ENCODE measurements at regions not wholly inside any gene's neighbourhood (a gene's known extent, or its start where the extent isn't known, plus 50 kb on each side); places are given as distances from the start of the nearest gene placed in this dataset.

GRCh38 chr5:167671176-167671575 lies 620.3 kb upstream of the WWC1 start:
- Histone ChIP-seq H3K79me2 (ENCODE audit: control insufficient read depth, insufficient read depth, low read length) (no peaks in the 10 kb centered on the region), H3K9me1 (replicated peaks; ENCODE audit: control insufficient read depth, extremely low read depth, insufficient read depth, low read length) (no peaks in the 10 kb centered on the region), H3K9ac (replicated peaks; ENCODE audit: extremely low read depth, insufficient read depth, low read length) (no peak overlapping the region), H3K4me2 (ENCODE audit: insufficient read depth, low read length) (no peak overlapping the region), H3K9me3 (replicated peaks; ENCODE audit: control insufficient read depth, insufficient read depth, low read length) (no peaks in the 10 kb centered on the region), H3K27ac (ENCODE audit: insufficient read depth, low read depth, low read length) (no peak overlapping the region), H3K4me1 (ENCODE audit: control insufficient read depth, extremely low read depth, insufficient read depth, low read length) (no peaks in the 10 kb centered on the region), H2AFZ (ENCODE audit: low read depth, low read length) (no peak overlapping the region), H3K36me3 (ENCODE audit: control insufficient read depth in 2 of 2, extremely low read depth in 1 of 2, insufficient read depth in 2 of 2, low read length in 2 of 2) (no peaks in the 10 kb centered on the region), H3K27me3 (ENCODE audit: control insufficient read depth in 2 of 2, insufficient read depth in 2 of 2, low read length in 2 of 2) (no peaks in the 10 kb centered on the region), H3K4me3 (replicated peaks in 1 of 3; ENCODE audit: insufficient read depth in 1 of 3, low read depth in 1 of 3, low read length in 3 of 3) (no peak overlapping the region), H4K20me1 (replicated peaks; ENCODE audit: control insufficient read depth, extremely low read depth, insufficient read depth, low read length) (no peaks in the 10 kb centered on the region)
- no TSS peak for BruUV-seq (replicated peaks)
- dilution Hi-C loops (cut with MboI; ENCODE audit: extremely low pct_ligation_motif_present, low sequenced_read_pairs) (no loop called here), intact Hi-C loops (cut with micrococcal nuclease) (no loop called here)
- POLR2A ChIA-PET: no interaction called here
- no peak for FAIRE-seq
- no peak for TF ChIP-seq MAX (IDR thresholded peaks at IDR 0.05; ENCODE audit: insufficient read depth, insufficient read length)
- TF ChIP-seq POLR2AphosphoS5 (IDR thresholded peaks at IDR 0.05; ENCODE audit: insufficient read depth, low read depth, low read length): no peak
- TF ChIP-seq FOS (IDR thresholded peaks at IDR 0.05; ENCODE audit: borderline replicate concordance, insufficient read depth, low read length): no peak
- CTCF ChIA-PET: no interaction called here
- no peak for DNase-seq (ENCODE audit: low read depth, low spot score)

- Histone ChIP-seq H3K4me2 (ENCODE audit: insufficient read depth, low read length) (no peak overlapping the region), H3K79me2 (ENCODE audit: control insufficient read depth, insufficient read depth, low read length) (no peaks in the 10 kb centered on the region), H4K20me1 (replicated peaks; ENCODE audit: control insufficient read depth, extremely low read depth, insufficient read depth, low read length) (no peaks in the 10 kb centered on the region), H3K9me3 (replicated peaks; ENCODE audit: control insufficient read depth, insufficient read depth, low read length) (no peaks in the 10 kb centered on the region), H3K27me3 (ENCODE audit: control insufficient read depth in 2 of 2, insufficient read depth in 2 of 2, low read length in 2 of 2) (no peaks in the 10 kb centered on the region), H3K4me1 (ENCODE audit: control insufficient read depth, extremely low read depth, insufficient read depth, low read length) (no peaks in the 10 kb centered on the region), H2AFZ (ENCODE audit: low read depth, low read length) (no peak overlapping the region), H3K27ac (ENCODE audit: insufficient read depth, low read depth, low read length) (no peak overlapping the region), H3K9me1 (replicated peaks; ENCODE audit: control insufficient read depth, extremely low read depth, insufficient read depth, low read length) (no peaks in the 10 kb centered on the region), H3K4me3 (replicated peaks in 1 of 3; ENCODE audit: insufficient read depth in 1 of 3, low read depth in 1 of 3, low read length in 3 of 3) (no peak overlapping the region), H3K36me3 (ENCODE audit: control insufficient read depth in 2 of 2, extremely low read depth in 1 of 2, insufficient read depth in 2 of 2, low read length in 2 of 2) (no peaks in the 10 kb centered on the region), H3K9ac (replicated peaks; ENCODE audit: extremely low read depth, insufficient read depth, low read length) (no peak overlapping the region)
- FAIRE-seq: no peak
- TF ChIP-seq POLR2A (IDR thresholded peaks at IDR 0.05; ENCODE audit: low read depth, low read length): no peak
- TF ChIP-seq CTCF (IDR thresholded peaks at IDR 0.05; ENCODE audit: extremely low read depth in 1 of 2, insufficient read depth in 1 of 2, low read depth in 1 of 2, low read length in 2 of 2): no peak
- TF ChIP-seq EZH2 (IDR thresholded peaks at IDR 0.05; ENCODE audit: borderline replicate concordance, low read depth, low read length, severe bottlenecking): no peak
- no peak for TF ChIP-seq JUN (IDR thresholded peaks at IDR 0.05; ENCODE audit: borderline replicate concordance, insufficient read depth, insufficient read length, low read depth)
- TF ChIP-seq MAX (IDR thresholded peaks at IDR 0.05; ENCODE audit: insufficient read depth, insufficient read length): no peak
- TF ChIP-seq MYC (IDR thresholded peaks at IDR 0.05; ENCODE audit: low read depth, low read length): no peak
- no peak for DNase-seq (ENCODE audit: low read depth, low spot score)
- dilution Hi-C loops (cut with MboI; ENCODE audit: extremely low pct_ligation_motif_present, low sequenced_read_pairs) (no loop called here), intact Hi-C loops (cut with micrococcal nuclease) (no loop called here)
- ChIA-PET POLR2A (no interaction called here), CTCF (no interaction called here)
- BruUV-seq (replicated peaks): no TSS peak
Measured at GRCh38 chr5:167673942-167674341, 617.5 kb upstream of the WWC1 start.

Data from endothelial cell of umbilical vein (primary cell).